Fibroblast of lung (primary cell): ENCODE measurements at regions not wholly inside any gene's neighbourhood (a gene's known extent, or its start where the extent isn't known, plus 50 kb on each side); places are given as distances from the start of the nearest gene placed in this dataset.

Source experiments
- DNase-seq, 2 donors: peaks; one replicate each; pipeline versions ENCODE4 v3.0.0 to v3.0.0-alpha.2; 2010; ENCODE audit warnings: low read depth in 2 of 2
- H2AFZ ChIP-seq: 2 replicates; pipeline ENCODE4 v1.5.1; 2012; ENCODE audit warnings: low read length, control low read depth, inconsistent platforms
- H3K27ac ChIP-seq: 2 replicates; pipeline ENCODE4 v1.5.1; 2011; ENCODE audit warnings: low read length, control low read depth; ENCODE audit not compliant: insufficient read depth
- H3K27me3 ChIP-seq: 2 replicates; pipeline ENCODE4 v1.5.1; 2011; ENCODE audit warnings: mild to moderate bottlenecking, low read length; ENCODE audit not compliant: control insufficient read depth, insufficient read depth
- H3K36me3 ChIP-seq: 2 replicates; pipeline ENCODE4 v1.5.1; 2011; ENCODE audit warnings: low read length; ENCODE audit not compliant: control insufficient read depth, insufficient read depth
- H3K4me1 ChIP-seq: 2 replicates; pipeline ENCODE4 v1.5.1; 2011; ENCODE audit warnings: low read length; ENCODE audit not compliant: control insufficient read depth, insufficient read depth; ENCODE audit errors: extremely low read depth
- H3K4me2 ChIP-seq: 2 replicates; pipeline ENCODE4 v1.5.1; 2011; ENCODE audit warnings: low read length, control low read depth; ENCODE audit not compliant: insufficient read depth; ENCODE audit errors: extremely low read depth
- H3K4me3 ChIP-seq, 4 experiments: fragments of 200-600 bp in 1 of 4; sonication (generic) in 1 of 4; replicated peaks in 1 of 4; 2 replicates each; pipeline ENCODE4 v1.5.1; 2011 to 2016; ENCODE audit warnings: low read length in 4 of 4, low read depth in 3 of 4, mild to moderate bottlenecking in 3 of 4, control low read depth in 2 of 4, inconsistent platforms in 1 of 4, mixed read lengths in 1 of 4; ENCODE audit not compliant: insufficient read depth in 1 of 4; ENCODE audit errors: control extremely low read depth in 1 of 4
- H3K79me2 ChIP-seq: 2 replicates; pipeline ENCODE4 v1.5.1; 2012; ENCODE audit warnings: mild to moderate bottlenecking, low read length, inconsistent platforms; ENCODE audit not compliant: control insufficient read depth, insufficient read depth
- H3K9ac ChIP-seq: 2 replicates; pipeline ENCODE4 v1.5.1; 2011; ENCODE audit warnings: mild to moderate bottlenecking, low read length, control low read depth; ENCODE audit not compliant: insufficient read depth
- H3K9me3 ChIP-seq: 2 replicates; pipeline ENCODE4 v1.5.1; 2012; ENCODE audit warnings: low read depth, low read length; ENCODE audit not compliant: control insufficient read depth, insufficient read depth
- H4K20me1 ChIP-seq: 2 replicates; pipeline ENCODE4 v1.5.1; 2011; ENCODE audit warnings: low read length; ENCODE audit not compliant: control insufficient read depth, insufficient read depth; ENCODE audit errors: extremely low read depth
- CTCF ChIP-seq, 2 donors: IDR thresholded peaks in 1 of 2; conservative IDR thresholded peaks in 1 of 2; 1 replicate in 1 of 2; 2 replicates in 1 of 2; pipeline ENCODE4 v1.5.1; 2011 to 2012; ENCODE audit warnings: low read length in 2 of 2, control low read depth in 1 of 2, inconsistent platforms in 1 of 2, low read depth in 1 of 2, mild to moderate bottlenecking in 1 of 2
- EZH2 ChIP-seq: IDR thresholded peaks from 2 replicates; pipeline ENCODE4 v1.5.1; 2012; ENCODE audit warnings: low read length, control low read depth, mild to moderate bottlenecking; ENCODE audit errors: missing control alignments

- Histone ChIP-seq H3K4me2 (no peak overlapping the region), H3K36me3 (no peaks in the 10 kb centered on the region), H2AFZ (no peak overlapping the region), H3K9ac (no peak overlapping the region), H3K27ac (no peak overlapping the region), H3K4me3 (no peak overlapping the region), H3K79me2 (no peaks in the 10 kb centered on the region), H3K4me1 (no peaks in the 10 kb centered on the region), H4K20me1 (no peaks in the 10 kb centered on the region), H3K9me3 (no peaks in the 10 kb centered on the region), H3K27me3 (no peaks in the 10 kb centered on the region)
- TF ChIP-seq EZH2: no peak
- no peak for TF ChIP-seq CTCF (conservative IDR thresholded peaks at IDR 0.05 in 1 of 2, IDR thresholded peaks at IDR 0.05 in 1 of 2; ENCODE audit: low read depth in 1 of 2, low read length in 2 of 2)
- DNase-seq: no peak
Observed at GRCh38 chr6:114739656-114740055, 396.8 kb upstream of the HS3ST5 start.

GRCh38 chr6:114735025-114735735 lies 392.4 kb upstream of the HS3ST5 start:
- Histone ChIP-seq H3K27ac (no peak overlapping the region), H3K4me3 (no peak overlapping the region), H3K4me2 (no peak overlapping the region), H3K79me2 (no peaks in the 10 kb centered on the region), H3K27me3 (no peaks in the 10 kb centered on the region), H4K20me1 (no peaks in the 10 kb centered on the region), H2AFZ (no peak overlapping the region), H3K4me1 (no peaks in the 10 kb centered on the region), H3K9ac (no peak overlapping the region), H3K36me3 (no peaks in the 10 kb centered on the region), H3K9me3 (no peaks in the 10 kb centered on the region)
- no peak for TF ChIP-seq EZH2
- TF ChIP-seq CTCF (conservative IDR thresholded peaks at IDR 0.05 in 1 of 2, IDR thresholded peaks at IDR 0.05 in 1 of 2; ENCODE audit: low read depth in 1 of 2, low read length in 2 of 2): no peak
- peak in 1 of 2 donors; percentile 61 for DNase-seq

- Histone ChIP-seq H3K36me3 (no peaks in the 10 kb centered on the region), H3K27ac (no peak overlapping the region), H4K20me1 (no peaks in the 10 kb centered on the region), H3K4me1 (no peaks in the 10 kb centered on the region), H3K9ac (no peak overlapping the region), H3K27me3 (no peaks in the 10 kb centered on the region), H2AFZ (no peak overlapping the region), H3K9me3 (no peaks in the 10 kb centered on the region), H3K79me2 (no peaks in the 10 kb centered on the region), H3K4me2 (no peak overlapping the region), H3K4me3 (no peak overlapping the region)
- no peak for DNase-seq
- TF ChIP-seq EZH2 (no peak), CTCF (conservative IDR thresholded peaks at IDR 0.05 in 1 of 2, IDR thresholded peaks at IDR 0.05 in 1 of 2; ENCODE audit: low read depth in 1 of 2, low read length in 2 of 2) (no peak)
Observed at GRCh38 chr6:114733596-114733995, 390.8 kb upstream of the HS3ST5 start.
